ENCODE measurements at regions not wholly inside any gene's neighbourhood (a gene's known extent, or its start where the extent isn't known, plus 50 kb on each side); places are given as distances from the start of the nearest gene placed in this dataset.

- no peak for TF ChIP-seq CREB1 (CRISPR knock-in tag; IDR thresholded peaks at IDR 0.05; ENCODE audit: low read depth)
Observed at GRCh38 chr6:150730801-150731457, 131.2 kb downstream of the PLEKHG1 start (continued).

GRCh38 chr6:150732765-150733539 lies 132.6 kb upstream of the MTHFD1L start:
- H3K79me2 ChIP-seq (replicated peaks; ENCODE audit: insufficient read depth): no peaks in the 10 kb centered on the region
- H2AFZ ChIP-seq: no peak overlapping the region
- H3K27me3 Mint-ChIP-seq (ENCODE audit: insufficient read depth, low read depth, poor library complexity): no peaks in the 10 kb centered on the region
- no peaks in the 10 kb centered on the region for H3F3A ChIP-seq (replicated peaks; ENCODE audit: low read depth)
- H3K27ac Mint-ChIP-seq: no peak overlapping the region
- no peaks in the 10 kb centered on the region for H3K36me3 ChIP-seq (ENCODE audit: insufficient read depth)
- ATAC-seq: no peak
- no peak overlapping the region for H3K4me3 ChIP-seq
- H3K27ac ChIP-seq (ENCODE audit: low read depth): no peak overlapping the region
- no peaks in the 10 kb centered on the region for H3K9me3 Mint-ChIP-seq
- no peaks in the 10 kb centered on the region for H3K4me1 ChIP-seq (ENCODE audit: insufficient read depth)
- no peak overlapping the region for H3K4me2 ChIP-seq
- no peak for DNase-seq (ENCODE audit: low spot score)
- no peaks in the 10 kb centered on the region for H3K36me3 Mint-ChIP-seq (ENCODE audit: low read depth)
- no peak overlapping the region for H3K4me3 Mint-ChIP-seq
- no peaks in the 10 kb centered on the region for H3K27me3 ChIP-seq (ENCODE audit: insufficient read depth)
- no peaks in the 10 kb centered on the region for H4K20me1 ChIP-seq (replicated peaks; ENCODE audit: insufficient read depth)
- H3K9me2 ChIP-seq (ENCODE audit: insufficient read depth): no peaks in the 10 kb centered on the region
- no peaks in the 10 kb centered on the region for H3K4me1 Mint-ChIP-seq
- TF ChIP-seq ZNF114 (CRISPR knock-in tag; IDR thresholded peaks at IDR 0.05): no peak
- TF ChIP-seq CTCF (conservative IDR thresholded peaks at IDR 0.05; ENCODE audit: low read depth in 2 of 2): no peak
- TF ChIP-seq STAT1 (IDR thresholded peaks at IDR 0.05; ENCODE audit: unreplicated experiment): no peak
- TF ChIP-seq EZH2 (IDR thresholded peaks at IDR 0.05; ENCODE audit: low read depth, unreplicated experiment): no peak
- no peak for TF ChIP-seq REST (IDR thresholded peaks at IDR 0.05; ENCODE audit: unreplicated experiment)
- TF ChIP-seq CREB1 (CRISPR knock-in tag; IDR thresholded peaks at IDR 0.05; ENCODE audit: low read depth): no peak
- no peak for TF ChIP-seq POLR2AphosphoS5 (IDR thresholded peaks at IDR 0.05; ENCODE audit: low read depth)
- TF ChIP-seq, protein P1, sequence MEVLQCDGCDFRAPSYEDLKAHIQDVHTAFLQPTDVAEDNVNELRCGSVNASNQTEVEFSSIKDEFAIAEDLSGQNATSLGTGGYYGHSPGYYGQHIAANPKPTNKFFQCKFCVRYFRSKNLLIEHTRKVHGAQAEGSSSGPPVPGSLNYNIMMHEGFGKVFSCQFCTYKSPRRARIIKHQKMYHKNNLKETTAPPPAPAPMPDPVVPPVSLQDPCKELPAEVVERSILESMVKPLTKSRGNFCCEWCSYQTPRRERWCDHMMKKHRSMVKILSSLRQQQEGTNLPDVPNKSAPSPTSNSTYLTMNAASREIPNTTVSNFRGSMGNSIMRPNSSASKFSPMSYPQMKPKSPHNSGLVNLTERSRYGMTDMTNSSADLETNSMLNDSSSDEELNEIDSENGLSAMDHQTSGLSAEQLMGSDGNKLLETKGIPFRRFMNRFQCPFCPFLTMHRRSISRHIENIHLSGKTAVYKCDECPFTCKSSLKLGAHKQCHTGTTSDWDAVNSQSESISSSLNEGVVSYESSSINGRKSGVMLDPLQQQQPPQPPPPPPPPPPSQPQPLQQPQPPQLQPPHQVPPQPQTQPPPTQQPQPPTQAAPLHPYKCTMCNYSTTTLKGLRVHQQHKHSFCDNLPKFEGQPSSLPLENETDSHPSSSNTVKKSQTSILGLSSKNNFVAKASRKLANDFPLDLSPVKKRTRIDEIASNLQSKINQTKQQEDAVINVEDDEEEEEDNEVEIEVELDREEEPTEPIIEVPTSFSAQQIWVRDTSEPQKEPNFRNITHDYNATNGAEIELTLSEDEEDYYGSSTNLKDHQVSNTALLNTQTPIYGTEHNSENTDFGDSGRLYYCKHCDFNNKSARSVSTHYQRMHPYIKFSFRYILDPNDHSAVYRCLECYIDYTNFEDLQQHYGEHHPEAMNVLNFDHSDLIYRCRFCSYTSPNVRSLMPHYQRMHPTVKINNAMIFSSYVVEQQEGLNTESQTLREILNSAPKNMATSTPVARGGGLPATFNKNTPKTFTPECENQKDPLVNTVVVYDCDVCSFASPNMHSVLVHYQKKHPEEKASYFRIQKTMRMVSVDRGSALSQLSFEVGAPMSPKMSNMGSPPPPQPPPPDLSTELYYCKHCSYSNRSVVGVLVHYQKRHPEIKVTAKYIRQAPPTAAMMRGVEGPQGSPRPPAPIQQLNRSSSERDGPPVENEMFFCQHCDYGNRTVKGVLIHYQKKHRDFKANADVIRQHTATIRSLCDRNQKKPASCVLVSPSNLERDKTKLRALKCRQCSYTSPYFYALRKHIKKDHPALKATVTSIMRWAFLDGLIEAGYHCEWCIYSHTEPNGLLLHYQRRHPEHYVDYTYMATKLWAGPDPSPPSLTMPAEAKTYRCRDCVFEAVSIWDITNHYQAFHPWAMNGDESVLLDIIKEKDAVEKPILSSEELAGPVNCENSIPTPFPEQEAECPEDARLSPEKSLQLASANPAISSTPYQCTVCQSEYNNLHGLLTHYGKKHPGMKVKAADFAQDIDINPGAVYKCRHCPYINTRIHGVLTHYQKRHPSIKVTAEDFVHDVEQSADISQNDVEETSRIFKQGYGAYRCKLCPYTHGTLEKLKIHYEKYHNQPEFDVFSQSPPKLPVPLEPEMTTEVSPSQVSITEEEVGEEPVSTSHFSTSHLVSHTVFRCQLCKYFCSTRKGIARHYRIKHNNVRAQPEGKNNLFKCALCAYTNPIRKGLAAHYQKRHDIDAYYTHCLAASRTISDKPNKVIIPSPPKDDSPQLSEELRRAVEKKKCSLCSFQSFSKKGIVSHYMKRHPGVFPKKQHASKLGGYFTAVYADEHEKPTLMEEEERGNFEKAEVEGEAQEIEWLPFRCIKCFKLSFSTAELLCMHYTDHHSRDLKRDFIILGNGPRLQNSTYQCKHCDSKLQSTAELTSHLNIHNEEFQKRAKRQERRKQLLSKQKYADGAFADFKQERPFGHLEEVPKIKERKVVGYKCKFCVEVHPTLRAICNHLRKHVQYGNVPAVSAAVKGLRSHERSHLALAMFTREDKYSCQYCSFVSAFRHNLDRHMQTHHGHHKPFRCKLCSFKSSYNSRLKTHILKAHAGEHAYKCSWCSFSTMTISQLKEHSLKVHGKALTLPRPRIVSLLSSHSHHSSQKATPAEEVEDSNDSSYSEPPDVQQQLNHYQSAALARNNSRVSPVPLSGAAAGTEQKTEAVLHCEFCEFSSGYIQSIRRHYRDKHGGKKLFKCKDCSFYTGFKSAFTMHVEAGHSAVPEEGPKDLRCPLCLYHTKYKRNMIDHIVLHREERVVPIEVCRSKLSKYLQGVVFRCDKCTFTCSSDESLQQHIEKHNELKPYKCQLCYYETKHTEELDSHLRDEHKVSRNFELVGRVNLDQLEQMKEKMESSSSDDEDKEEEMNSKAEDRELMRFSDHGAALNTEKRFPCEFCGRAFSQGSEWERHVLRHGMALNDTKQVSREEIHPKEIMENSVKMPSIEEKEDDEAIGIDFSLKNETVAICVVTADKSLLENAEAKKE (CRISPR knock-in tag; IDR thresholded peaks at IDR 0.05): no peak
- no peak for TF ChIP-seq EZH2phosphoT487 (IDR thresholded peaks at IDR 0.05; ENCODE audit: unreplicated experiment)
- TF ChIP-seq NANOG (IDR thresholded peaks at IDR 0.05; ENCODE audit: borderline replicate concordance): no peak
- TF ChIP-seq, protein P2, sequence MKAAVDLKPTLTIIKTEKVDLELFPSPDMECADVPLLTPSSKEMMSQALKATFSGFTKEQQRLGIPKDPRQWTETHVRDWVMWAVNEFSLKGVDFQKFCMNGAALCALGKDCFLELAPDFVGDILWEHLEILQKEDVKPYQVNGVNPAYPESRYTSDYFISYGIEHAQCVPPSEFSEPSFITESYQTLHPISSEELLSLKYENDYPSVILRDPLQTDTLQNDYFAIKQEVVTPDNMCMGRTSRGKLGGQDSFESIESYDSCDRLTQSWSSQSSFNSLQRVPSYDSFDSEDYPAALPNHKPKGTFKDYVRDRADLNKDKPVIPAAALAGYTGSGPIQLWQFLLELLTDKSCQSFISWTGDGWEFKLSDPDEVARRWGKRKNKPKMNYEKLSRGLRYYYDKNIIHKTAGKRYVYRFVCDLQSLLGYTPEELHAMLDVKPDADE (IDR thresholded peaks at IDR 0.05): no peak
